ENCODE measurements at regions not wholly inside any gene's neighbourhood (a gene's known extent, or its start where the extent isn't known, plus 50 kb on each side); places are given as distances from the start of the nearest gene placed in this dataset.

GRCh38 chr14:22271838-22272799 lies 316.9 kb downstream of the DAD1 start:
- DNase-seq (ENCODE audit: extremely low spot score), result no peak
- POLR2A ChIA-PET, result no interaction called here
- CTCF ChIA-PET, result no interaction called here
- TF ChIP-seq PKNOX1 (IDR thresholded peaks at IDR 0.05) (no peak), ZNF384 (IDR thresholded peaks at IDR 0.05) (no peak), ELF4 (IDR thresholded peaks at IDR 0.05) (no peak), TARDBP (IDR thresholded peaks at IDR 0.05) (no peak), BHLHE40 (IDR thresholded peaks at IDR 0.05; ENCODE audit: borderline replicate concordance) (no peak), SP1 (IDR thresholded peaks at IDR 0.05) (no peak), NFRKB (IDR thresholded peaks at IDR 0.05) (no peak), L3MBTL2 (conservative IDR thresholded peaks at IDR 0.05) (no peak), FOXA1 (IDR thresholded peaks at IDR 0.05) (no peak), FOXK2 (IDR thresholded peaks at IDR 0.05) (no peak), CTBP1 (IDR thresholded peaks at IDR 0.05; ENCODE audit: borderline replicate concordance) (no peak), ARNT (IDR thresholded peaks at IDR 0.05) (no peak)

- ChIA-PET CTCF (interaction anchor here (1.5 kb wide), 1 partner anchor 12 kb away, joined by 3 read pairs; no protein-coding TSS in a partner anchor), POLR2A (no interaction called here)
- DNase-seq (ENCODE audit: extremely low spot score), result no peak
- TF ChIP-seq NFRKB (IDR thresholded peaks at IDR 0.05), result no peak
- no peak for TF ChIP-seq HDGF (IDR thresholded peaks at IDR 0.05; ENCODE audit: borderline replicate concordance)
- no peak for TF ChIP-seq PKNOX1 (IDR thresholded peaks at IDR 0.05)
- no peak for TF ChIP-seq ZNF384 (IDR thresholded peaks at IDR 0.05)
- TF ChIP-seq FOXM1 (IDR thresholded peaks at IDR 0.05; ENCODE audit: borderline replicate concordance), result no peak
- no peak for TF ChIP-seq SP1 (IDR thresholded peaks at IDR 0.05)
- no peak for TF ChIP-seq BHLHE40 (IDR thresholded peaks at IDR 0.05; ENCODE audit: borderline replicate concordance)
- TF ChIP-seq ARNT (IDR thresholded peaks at IDR 0.05), result no peak
- TF ChIP-seq FOXK2 (IDR thresholded peaks at IDR 0.05), result no peak
- TF ChIP-seq ELF4 (IDR thresholded peaks at IDR 0.05), result no peak
- TF ChIP-seq SUZ12 (IDR thresholded peaks at IDR 0.05), result no peak
- no peak for TF ChIP-seq CTBP1 (IDR thresholded peaks at IDR 0.05; ENCODE audit: borderline replicate concordance)
- TF ChIP-seq LEF1 (IDR thresholded peaks at IDR 0.05; ENCODE audit: borderline replicate concordance), result no peak
- TF ChIP-seq L3MBTL2 (conservative IDR thresholded peaks at IDR 0.05), result no peak
- TF ChIP-seq TARDBP (IDR thresholded peaks at IDR 0.05), result no peak
- no peak for TF ChIP-seq FOXA1 (IDR thresholded peaks at IDR 0.05)
These were observed 320.1 kb downstream of the DAD1 start for GRCh38 chr14:22268875-22269274.

- ChIA-PET CTCF (no interaction called here), POLR2A (no interaction called here)
- no peak for DNase-seq (ENCODE audit: extremely low spot score)
- TF ChIP-seq CTBP1 (IDR thresholded peaks at IDR 0.05; ENCODE audit: borderline replicate concordance) (no peak), HDGF (IDR thresholded peaks at IDR 0.05; ENCODE audit: borderline replicate concordance) (no peak), NFRKB (IDR thresholded peaks at IDR 0.05) (no peak), ELF4 (IDR thresholded peaks at IDR 0.05) (no peak), L3MBTL2 (conservative IDR thresholded peaks at IDR 0.05) (no peak), FOXK2 (IDR thresholded peaks at IDR 0.05) (no peak), SP1 (IDR thresholded peaks at IDR 0.05) (no peak), FOXA1 (IDR thresholded peaks at IDR 0.05) (no peak), BHLHE40 (IDR thresholded peaks at IDR 0.05; ENCODE audit: borderline replicate concordance) (no peak), PKNOX1 (IDR thresholded peaks at IDR 0.05) (no peak), TARDBP (IDR thresholded peaks at IDR 0.05) (no peak), ZNF384 (IDR thresholded peaks at IDR 0.05) (no peak), FOXM1 (IDR thresholded peaks at IDR 0.05; ENCODE audit: borderline replicate concordance) (no peak), LEF1 (IDR thresholded peaks at IDR 0.05; ENCODE audit: borderline replicate concordance) (no peak), ARNT (IDR thresholded peaks at IDR 0.05) (no peak), SUZ12 (IDR thresholded peaks at IDR 0.05) (no peak)
These were observed 322.3 kb downstream of the DAD1 start for GRCh38 chr14:22266683-22267082.

GRCh38 chr14:22266142-22266442 lies 322.9 kb downstream of the DAD1 start:
- no peak for TF ChIP-seq SUZ12 (IDR thresholded peaks at IDR 0.05)
- TF ChIP-seq HDGF (IDR thresholded peaks at IDR 0.05; ENCODE audit: borderline replicate concordance), result no peak
- TF ChIP-seq NFRKB (IDR thresholded peaks at IDR 0.05), result no peak
- no peak for TF ChIP-seq FOXA1 (IDR thresholded peaks at IDR 0.05)
- TF ChIP-seq ZNF384 (IDR thresholded peaks at IDR 0.05), result no peak
- no peak for TF ChIP-seq ARNT (IDR thresholded peaks at IDR 0.05)
- TF ChIP-seq SP1 (IDR thresholded peaks at IDR 0.05), result no peak
- TF ChIP-seq BHLHE40 (IDR thresholded peaks at IDR 0.05; ENCODE audit: borderline replicate concordance), result no peak
- TF ChIP-seq LEF1 (IDR thresholded peaks at IDR 0.05; ENCODE audit: borderline replicate concordance), result no peak
- ChIA-PET CTCF (no interaction called here), POLR2A (no interaction called here)
- DNase-seq (ENCODE audit: extremely low spot score), result no peak

GRCh38 chr14:22265319-22266141 lies 323.5 kb downstream of the DAD1 start:
- TF ChIP-seq ARNT (IDR thresholded peaks at IDR 0.05), result no peak
- TF ChIP-seq HDGF (IDR thresholded peaks at IDR 0.05; ENCODE audit: borderline replicate concordance), result no peak
- no peak for TF ChIP-seq FOXK2 (IDR thresholded peaks at IDR 0.05)
- TF ChIP-seq TARDBP (IDR thresholded peaks at IDR 0.05), result no peak
- no peak for TF ChIP-seq FOXM1 (IDR thresholded peaks at IDR 0.05; ENCODE audit: borderline replicate concordance)
- TF ChIP-seq BHLHE40 (IDR thresholded peaks at IDR 0.05; ENCODE audit: borderline replicate concordance), result no peak
- TF ChIP-seq LEF1 (IDR thresholded peaks at IDR 0.05; ENCODE audit: borderline replicate concordance), result no peak
- TF ChIP-seq ELF4 (IDR thresholded peaks at IDR 0.05), result no peak
- no peak for TF ChIP-seq SUZ12 (IDR thresholded peaks at IDR 0.05)
- no peak for TF ChIP-seq CTBP1 (IDR thresholded peaks at IDR 0.05; ENCODE audit: borderline replicate concordance)
- no peak for TF ChIP-seq PKNOX1 (IDR thresholded peaks at IDR 0.05)
- no peak for TF ChIP-seq SP1 (IDR thresholded peaks at IDR 0.05)
- no peak for TF ChIP-seq ZNF384 (IDR thresholded peaks at IDR 0.05)
- TF ChIP-seq FOXA1 (IDR thresholded peaks at IDR 0.05), result no peak
- TF ChIP-seq L3MBTL2 (conservative IDR thresholded peaks at IDR 0.05), result no peak
- no peak for TF ChIP-seq NFRKB (IDR thresholded peaks at IDR 0.05)
- ChIA-PET CTCF (interaction anchor here (0.8 kb wide), 1 partner anchor 287 kb away, joined by 7 read pairs; no protein-coding TSS in a partner anchor), POLR2A (no interaction called here)
- DNase-seq (ENCODE audit: extremely low spot score), result no peak

All from HEK293T (cell line).